Stimulated activated naive CD4-positive, alpha-beta T cell (primary cell): ENCODE measurements at regions not wholly inside any gene's neighbourhood (a gene's known extent, or its start where the extent isn't known, plus 50 kb on each side); places are given as distances from the start of the nearest gene placed in this dataset.

Experiments used
- DNase-seq, 6 experiments: peaks; one replicate each; lab custom pipeline; 2025; lab: John Stamatoyannopoulos, UW

GRCh38 chr4:106677213-106677612 lies 308.6 kb upstream of the GIMD1 start:
- no peak for DNase-seq

GRCh38 chr4:106676173-106676921 lies 307.8 kb upstream of the GIMD1 start:
- DNase-seq: no peak

GRCh38 chr4:106671716-106672115 lies 303.1 kb upstream of the GIMD1 start:
- DNase-seq: no peak

- DNase-seq: no peak
These were observed 302.4 kb upstream of the GIMD1 start for GRCh38 chr4:106670976-106671375.

- DNase-seq: no peak
These were observed 290.8 kb upstream of the GIMD1 start for GRCh38 chr4:106659371-106659770.

- DNase-seq: no peak
These were observed 283.5 kb upstream of the GIMD1 start for GRCh38 chr4:106652095-106652494.

GRCh38 chr4:106650701-106651100 lies 282.1 kb upstream of the GIMD1 start:
- no peak for DNase-seq

GRCh38 chr4:106647451-106647850 lies 278.9 kb upstream of the GIMD1 start:
- no peak for DNase-seq

- DNase-seq: no peak
These were observed 260.7 kb upstream of the GIMD1 start for GRCh38 chr4:106629268-106629625.

GRCh38 chr4:106628586-106629267 lies 260.1 kb upstream of the GIMD1 start:
- no peak for DNase-seq

GRCh38 chr4:106627051-106627450 lies 258.5 kb upstream of the GIMD1 start:
- DNase-seq: no peak

- no peak for DNase-seq
These were observed 256.1 kb upstream of the GIMD1 start for GRCh38 chr4:106624671-106625070.

- no peak for DNase-seq
These were observed 250.4 kb upstream of the GIMD1 start for GRCh38 chr4:106618956-106619355.

- DNase-seq: no peak
These were observed 247.4 kb upstream of the GIMD1 start for GRCh38 chr4:106615961-106616360.

- no peak for DNase-seq
These were observed 246.9 kb upstream of the GIMD1 start for GRCh38 chr4:106615410-106615945.

- DNase-seq: no peak
These were observed 245.9 kb upstream of the GIMD1 start for GRCh38 chr4:106614441-106614840.

GRCh38 chr4:106609917-106610316 lies 241.3 kb upstream of the GIMD1 start:
- no peak for DNase-seq

- no peak for DNase-seq
These were observed 239.0 kb upstream of the GIMD1 start for GRCh38 chr4:106607558-106607957.

GRCh38 chr4:106604319-106605051 lies 235.9 kb upstream of the GIMD1 start:
- no peak for DNase-seq

GRCh38 chr4:106603471-106603870 lies 234.9 kb upstream of the GIMD1 start:
- no peak for DNase-seq

- no peak for DNase-seq
These were observed 234.1 kb upstream of the GIMD1 start for GRCh38 chr4:106602711-106603110.

- DNase-seq: no peak
These were observed 232.9 kb upstream of the GIMD1 start for GRCh38 chr4:106601519-106601918.

- no peak for DNase-seq
These were observed 227.3 kb upstream of the GIMD1 start for GRCh38 chr4:106595906-106596305.
